A549 (cell line): ENCODE measurements at regions not wholly inside any gene's neighbourhood (a gene's known extent, or its start where the extent isn't known, plus 50 kb on each side); places are given as distances from the start of the nearest gene placed in this dataset.

ENCODE experiments used
- ATAC-seq, 2 experiments: fragments of 200-7000 bp in 1 of 2; fragments of >200 bp in 1 of 2; cut with Nextera tagmentation in 1 of 2; cut with Tn5 transposase in 1 of 2; 3 replicates each; pipeline versions ENCODE4 v1.8.0 to v1.9.1; 2018 to 2020; ENCODE audit warnings: mild to moderate bottlenecking in 1 of 2, moderate library complexity in 1 of 2
- CTCF ChIA-PET: fragments of 300-600 bp; sonication (Branson Sonifier 250); formaldehyde crosslinking; extraction: SDS; loops from one replicate; lab custom pipeline; 2021; ENCODE audit warnings: antibody characterized with exemption, inconsistent platforms; lab: Yijun Ruan, JAX
- POLR2A ChIA-PET: fragments of 350-600 bp; formaldehyde crosslinking; extraction: SDS; loops from one replicate; lab custom pipeline; 2021; ENCODE audit warnings: antibody characterized with exemption, inconsistent platforms; lab: Yijun Ruan, JAX
- DNase-seq, 2 experiments: peaks; one replicate each; pipeline versions ENCODE4 v3.0.0 to v3.0.0-alpha.2; 2011 to 2016; ENCODE audit warnings: low read depth in 1 of 2, low spot score in 1 of 2
- FAIRE-seq: peaks from 2 replicates; lab custom pipeline; 2011; peaks lifted over from hg19 to GRCh38; lab: Jason Lieb, UNC
- H3K27ac ChIP-seq, 2 experiments: fragments of >200 bp; sonication (Bioruptor Twin); formaldehyde crosslinking; 3 replicates each; pipeline ENCODE4 v1.5.1; 2016 to 2017
- H3K4me1 ChIP-seq: fragments of >200 bp; sonication (Bioruptor Twin); formaldehyde crosslinking; 3 replicates; pipeline ENCODE4 v1.6.1; 2016
- H3K4me2 ChIP-seq: fragments of >200 bp; sonication (Bioruptor Twin); formaldehyde crosslinking; 3 replicates; pipeline ENCODE4 v1.6.1; 2016
- H3K4me3 ChIP-seq: fragments of >200 bp; sonication (Bioruptor Twin); formaldehyde crosslinking; 3 replicates; pipeline ENCODE4 v1.5.1; 2016
- H3K9me3 ChIP-seq: fragments of >200 bp; sonication (Bioruptor Twin); formaldehyde crosslinking; 3 replicates; pipeline ENCODE4 v1.6.1; 2016
- BCL3 ChIP-seq: fragments of >200 bp; sonication (Bioruptor Twin); formaldehyde crosslinking; IDR thresholded peaks from 3 replicates; pipeline ENCODE4 v1.6.1; 2016
- CTCF ChIP-seq: fragments of >200 bp; sonication (Bioruptor Twin); formaldehyde crosslinking; IDR thresholded peaks from 3 replicates; pipeline ENCODE4 v1.5.1; 2016
- E2F6 ChIP-seq: IDR thresholded peaks from 2 replicates; pipeline ENCODE4 v1.6.1; 2012; ENCODE audit warnings: low read depth, borderline replicate concordance
- EHF ChIP-seq: fragments of 250-450 bp; sonication (Bioruptor Pico); IDR thresholded peaks from 2 replicates; pipeline ENCODE4 v1.5.0; 2020; ENCODE audit warnings: mild to moderate bottlenecking
- ELK1 ChIP-seq: fragments of 150-350 bp; IDR thresholded peaks from 2 replicates; pipeline ENCODE4 v1.6.1; 2014; ENCODE audit warnings: low read depth, mild to moderate bottlenecking, low read length
- FOXS1 ChIP-seq: fragments of 250-450 bp; sonication (Bioruptor Pico); IDR thresholded peaks from 2 replicates; pipeline ENCODE4 v1.5.0; 2020; ENCODE audit warnings: mild to moderate bottlenecking, moderate library complexity
- HES2 ChIP-seq: fragments of >200 bp; sonication (Bioruptor Twin); formaldehyde crosslinking; IDR thresholded peaks from 2 replicates; pipeline ENCODE4 v1.6.1; 2016
- HMGXB4 ChIP-seq: fragments of 250-450 bp; sonication (Bioruptor Pico); IDR thresholded peaks from 2 replicates; pipeline ENCODE4 v1.5.0; 2021; ENCODE audit warnings: mild to moderate bottlenecking, moderate library complexity, borderline replicate concordance
- HOXB5 ChIP-seq: fragments of 250-450 bp; sonication (Bioruptor Pico); IDR thresholded peaks from 2 replicates; pipeline ENCODE4 v1.5.0; 2020; ENCODE audit warnings: mild to moderate bottlenecking, moderate library complexity
- JUNB ChIP-seq: fragments of >200 bp; sonication (Bioruptor Twin); formaldehyde crosslinking; IDR thresholded peaks from 2 replicates; pipeline ENCODE4 v1.6.1; 2016
- MAX ChIP-seq: IDR thresholded peaks from 2 replicates; pipeline ENCODE4 v1.6.1; 2012
- MYC ChIP-seq: IDR thresholded peaks from 2 replicates; pipeline ENCODE4 v1.6.1; 2012; ENCODE audit warnings: mild to moderate bottlenecking, inconsistent platforms, low read length, improper control_type of control experiment, borderline replicate concordance
- NFE2L2 ChIP-seq: fragments of 150-350 bp; conservative IDR thresholded peaks from 2 replicates; pipeline ENCODE4 v1.6.1; 2014; ENCODE audit warnings: low read length
- NR3C1 ChIP-seq: fragments of >200 bp; sonication (Bioruptor Twin); formaldehyde crosslinking; IDR thresholded peaks from 3 replicates; pipeline ENCODE4 v1.6.1; 2017
- PBX3 ChIP-seq: IDR thresholded peaks from 2 replicates; pipeline ENCODE4 v1.6.1; 2012
- PHF8 ChIP-seq: fragments of 200-600 bp; sonication (generic); IDR thresholded peaks from 2 replicates; pipeline ENCODE4 v1.6.1; 2016; ENCODE audit warnings: low read depth, mild to moderate bottlenecking, antibody characterized with exemption, moderate library complexity, borderline replicate concordance
- POLR2AphosphoS2 ChIP-seq: conservative IDR thresholded peaks from 2 replicates; pipeline ENCODE4 v1.6.1; 2012; ENCODE audit warnings: low read length, improper control_type of control experiment, inconsistent platforms
- RCOR1 ChIP-seq: fragments of 150-350 bp; IDR thresholded peaks from 2 replicates; pipeline ENCODE4 v1.6.1; 2014; ENCODE audit warnings: antibody characterized with exemption, low read length, low read depth
- REST ChIP-seq: fragments of 200-600 bp; sonication (generic); IDR thresholded peaks from 2 replicates; pipeline ENCODE4 v1.6.1; 2016; ENCODE audit warnings: antibody characterized with exemption, mild to moderate bottlenecking, moderate library complexity
- TFCP2L1 ChIP-seq: fragments of 250-450 bp; sonication (Bioruptor Pico); IDR thresholded peaks from 2 replicates; pipeline ENCODE4 v1.5.0; 2021; ENCODE audit warnings: mild to moderate bottlenecking
- USF2 ChIP-seq: fragments of 450-650 bp; IDR thresholded peaks from 2 replicates; pipeline ENCODE4 v1.6.1; 2014; ENCODE audit warnings: antibody characterized with exemption
- WGBS: methylation state at CpG from one replicate; pipeline ENCODE4 v1.1.6; 2017; ENCODE audit errors: missing lambda C conversion rate; 5-methylcytosine and 5-hydroxymethylcytosine counted together

- Histone ChIP-seq H3K4me3 (no peak overlapping the region), H3K4me2 (no peak overlapping the region), H3K27ac (no peak overlapping the region), H3K4me1 (no peaks in the 10 kb centered on the region; the same call in 2 of the 3 replicates), H3K9me3 (no peaks in the 10 kb centered on the region)
- ATAC-seq: no peak
- ChIA-PET POLR2A (no interaction called here), CTCF (no interaction called here)
- TF ChIP-seq JUNB: no peak
- no peak for TF ChIP-seq EHF (CRISPR knock-in tag)
- no peak for FAIRE-seq
- 60% methylated on average over 1 of the region's 1 CpG for WGBS
- no peak for DNase-seq
Observed at GRCh38 chr5:53259176-53259575, 149.6 kb upstream of the MOCS2 start.

- ATAC-seq: no peak
- no peak for FAIRE-seq
- ChIA-PET CTCF (no interaction called here), POLR2A (no interaction called here)
- Histone ChIP-seq H3K9me3 (no peaks in the 10 kb centered on the region), H3K4me1 (no peaks in the 10 kb centered on the region), H3K4me2 (no peak overlapping the region), H3K4me3 (no peak overlapping the region), H3K27ac (no peak overlapping the region)
- WGBS: 70% methylated on average over 1 of the region's 1 CpG
- DNase-seq: no peak
- no peak for TF ChIP-seq PBX3
- TF ChIP-seq USF2: no peak
- no peak for TF ChIP-seq MYC
- TF ChIP-seq MAX: no peak
- no peak for TF ChIP-seq BCL3
- no peak for TF ChIP-seq ELK1
- TF ChIP-seq PHF8: no peak
- TF ChIP-seq CTCF: no peak
- no peak for TF ChIP-seq REST
- TF ChIP-seq TFCP2L1 (CRISPR knock-in tag): no peak
- TF ChIP-seq RCOR1: no peak
- no peak for TF ChIP-seq POLR2AphosphoS2
- TF ChIP-seq HMGXB4 (CRISPR knock-in tag): no peak
- TF ChIP-seq HES2: no peak
- TF ChIP-seq E2F6: no peak
- TF ChIP-seq FOXS1 (CRISPR knock-in tag): no peak
- no peak for TF ChIP-seq NFE2L2
- no peak for TF ChIP-seq HOXB5 (CRISPR knock-in tag)
- TF ChIP-seq NR3C1: no peak
Observed at GRCh38 chr5:53260446-53260845, 150.9 kb upstream of the MOCS2 start.
